ENCODE measurements at regions not wholly inside any gene's neighbourhood (a gene's known extent, or its start where the extent isn't known, plus 50 kb on each side); places are given as distances from the start of the nearest gene placed in this dataset.

DNA sequence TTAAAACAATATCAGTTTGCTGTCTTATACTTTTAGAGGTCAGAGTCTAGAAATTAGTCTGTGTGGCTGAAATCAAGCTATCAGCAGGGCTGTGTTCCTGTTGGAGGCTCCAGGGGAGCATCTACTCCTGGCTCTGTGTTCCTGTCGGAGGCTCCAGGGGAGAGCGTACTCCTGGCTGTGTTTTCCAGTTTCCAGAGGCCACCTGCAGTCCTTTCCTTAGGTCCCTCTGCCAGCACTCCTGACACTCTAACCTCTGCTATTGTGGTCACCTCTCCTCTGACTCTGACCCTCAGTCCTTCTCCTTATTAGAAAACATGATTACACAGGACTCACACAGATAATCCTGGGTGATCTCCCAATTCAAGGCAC lies 1140.7 kb upstream of the TMEM132C start:
- Histone ChIP-seq H3K4me1 (ENCODE audit: insufficient read depth, low read length, severe bottlenecking) (no peaks in the 10 kb centered on the region), H3K4me3 (ENCODE audit: low read depth, low read length, poor library complexity, severe bottlenecking) (no peak overlapping the region), H2AFZ (ENCODE audit: low read length) (no peak overlapping the region)

DNA sequence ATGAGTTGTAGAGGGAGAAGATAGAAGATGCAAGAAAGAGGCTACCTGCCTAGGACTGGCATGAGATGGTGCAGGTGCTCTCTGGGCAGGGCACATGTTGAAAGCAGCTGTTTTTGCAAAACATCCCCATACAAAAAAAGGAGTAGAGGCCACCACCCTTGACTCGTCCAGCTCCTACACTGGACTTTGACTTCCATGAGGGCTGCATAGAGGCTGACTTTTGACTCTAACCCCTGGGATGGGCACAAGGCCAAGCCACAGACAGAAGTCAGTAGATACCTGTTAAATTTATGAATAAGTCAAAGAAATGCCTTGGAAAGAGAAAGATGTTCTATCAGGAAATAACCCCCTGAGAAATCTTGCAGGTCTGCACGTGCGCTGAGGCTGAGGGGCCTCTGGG lies 1139.1 kb upstream of the TMEM132C start:
- Histone ChIP-seq H3K4me2 (ENCODE audit: low read length) (no peak overlapping the region), H3K27me3 (ENCODE audit: insufficient read depth, low read length) (no peaks in the 10 kb centered on the region), H3K9me3 (ENCODE audit: low read length) (no peaks in the 10 kb centered on the region), H3F3A (ENCODE audit: insufficient read depth, low read length) (no peaks in the 10 kb centered on the region), H3K36me3 (ENCODE audit: insufficient read depth, low read length) (no peaks in the 10 kb centered on the region), H3K4me1 (ENCODE audit: insufficient read depth, low read length, severe bottlenecking) (no peaks in the 10 kb centered on the region), H3K9ac (ENCODE audit: low read length) (no peak overlapping the region), H3K79me2 (ENCODE audit: insufficient read depth, low read length) (no peaks in the 10 kb centered on the region), H3K9me2 (ENCODE audit: low read depth, low read length) (no peaks in the 10 kb centered on the region), H2AFZ (ENCODE audit: low read length) (no peak overlapping the region), H3K4me3 (ENCODE audit: low read depth, low read length, poor library complexity, severe bottlenecking) (no peak overlapping the region), H3K27ac (ENCODE audit: low read depth, low read length, poor library complexity, severe bottlenecking) (no peak overlapping the region), H4K20me1 (ENCODE audit: insufficient read depth, low read length) (no peaks in the 10 kb centered on the region)
- TF ChIP-seq EZH2 (IDR thresholded peaks at IDR 0.05; ENCODE audit: borderline replicate concordance, low read length), result no peak
- TF ChIP-seq, protein P1, sequence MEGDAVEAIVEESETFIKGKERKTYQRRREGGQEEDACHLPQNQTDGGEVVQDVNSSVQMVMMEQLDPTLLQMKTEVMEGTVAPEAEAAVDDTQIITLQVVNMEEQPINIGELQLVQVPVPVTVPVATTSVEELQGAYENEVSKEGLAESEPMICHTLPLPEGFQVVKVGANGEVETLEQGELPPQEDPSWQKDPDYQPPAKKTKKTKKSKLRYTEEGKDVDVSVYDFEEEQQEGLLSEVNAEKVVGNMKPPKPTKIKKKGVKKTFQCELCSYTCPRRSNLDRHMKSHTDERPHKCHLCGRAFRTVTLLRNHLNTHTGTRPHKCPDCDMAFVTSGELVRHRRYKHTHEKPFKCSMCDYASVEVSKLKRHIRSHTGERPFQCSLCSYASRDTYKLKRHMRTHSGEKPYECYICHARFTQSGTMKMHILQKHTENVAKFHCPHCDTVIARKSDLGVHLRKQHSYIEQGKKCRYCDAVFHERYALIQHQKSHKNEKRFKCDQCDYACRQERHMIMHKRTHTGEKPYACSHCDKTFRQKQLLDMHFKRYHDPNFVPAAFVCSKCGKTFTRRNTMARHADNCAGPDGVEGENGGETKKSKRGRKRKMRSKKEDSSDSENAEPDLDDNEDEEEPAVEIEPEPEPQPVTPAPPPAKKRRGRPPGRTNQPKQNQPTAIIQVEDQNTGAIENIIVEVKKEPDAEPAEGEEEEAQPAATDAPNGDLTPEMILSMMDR (IDR thresholded peaks at IDR 0.05; ENCODE audit: low read length), result no peak

More for the DNA sequence above, 1140.7 kb upstream of the TMEM132C start:
- Histone ChIP-seq H3K27me3 (ENCODE audit: insufficient read depth, low read length) (no peaks in the 10 kb centered on the region), H3K79me2 (ENCODE audit: insufficient read depth, low read length) (no peaks in the 10 kb centered on the region), H4K20me1 (ENCODE audit: insufficient read depth, low read length) (no peaks in the 10 kb centered on the region), H3K9me2 (ENCODE audit: low read depth, low read length) (no peaks in the 10 kb centered on the region), H3K9me3 (ENCODE audit: low read length) (no peaks in the 10 kb centered on the region), H3K36me3 (ENCODE audit: insufficient read depth, low read length) (no peaks in the 10 kb centered on the region), H3K27ac (ENCODE audit: low read depth, low read length, poor library complexity, severe bottlenecking) (no peak overlapping the region), H3K4me2 (ENCODE audit: low read length) (no peak overlapping the region), H3F3A (ENCODE audit: insufficient read depth, low read length) (no peaks in the 10 kb centered on the region), H3K9ac (ENCODE audit: low read length) (no peak overlapping the region)
- no peak for TF ChIP-seq EZH2 (IDR thresholded peaks at IDR 0.05; ENCODE audit: borderline replicate concordance, low read length)
- TF ChIP-seq, protein P1 (IDR thresholded peaks at IDR 0.05; ENCODE audit: low read length), result no peak

- H3K79me2 ChIP-seq (ENCODE audit: insufficient read depth, low read length), result no peaks in the 10 kb centered on the region
- H3K27ac ChIP-seq (ENCODE audit: low read depth, low read length, poor library complexity, severe bottlenecking), result no peak overlapping the region
- H3K36me3 ChIP-seq (ENCODE audit: insufficient read depth, low read length), result no peaks in the 10 kb centered on the region
- TF ChIP-seq, protein P1 (IDR thresholded peaks at IDR 0.05; ENCODE audit: low read length), result no peak
- no peak for TF ChIP-seq EZH2 (IDR thresholded peaks at IDR 0.05; ENCODE audit: borderline replicate concordance, low read length)
- no peak overlapping the region for H2AFZ ChIP-seq (ENCODE audit: low read length)
- H3K4me1 ChIP-seq (ENCODE audit: insufficient read depth, low read length, severe bottlenecking), result no peaks in the 10 kb centered on the region
- H4K20me1 ChIP-seq (ENCODE audit: insufficient read depth, low read length), result no peaks in the 10 kb centered on the region
- no peak overlapping the region for H3K4me3 ChIP-seq (ENCODE audit: low read depth, low read length, poor library complexity, severe bottlenecking)
- H3K9ac ChIP-seq (ENCODE audit: low read length), result no peak overlapping the region
- no peaks in the 10 kb centered on the region for H3K9me2 ChIP-seq (ENCODE audit: low read depth, low read length)
- no peaks in the 10 kb centered on the region for H3K27me3 ChIP-seq (ENCODE audit: insufficient read depth, low read length)
- no peaks in the 10 kb centered on the region for H3K9me3 ChIP-seq (ENCODE audit: low read length)
- no peaks in the 10 kb centered on the region for H3F3A ChIP-seq (ENCODE audit: insufficient read depth, low read length)
- no peak overlapping the region for H3K4me2 ChIP-seq (ENCODE audit: low read length)
Measured at GRCh38 chr12:127130506-127131124, 1136.4 kb upstream of the TMEM132C start.
